HG03064 (cell line): ENCODE measurements at regions not wholly inside any gene's neighbourhood (a gene's known extent, or its start where the extent isn't known, plus 50 kb on each side); places are given as distances from the start of the nearest gene placed in this dataset.
"Not testable (repeated sequence)": the region's sequence is repeated elsewhere in the genome, so short reads cannot be mapped to it uniquely, and the experiment has no call there.

ENCODE experiments used
- ATAC-seq: cut with Tn5 transposase; IDR thresholded peaks from one replicate; pipeline ENCODE4 v1.9.1; 2021; ENCODE audit warnings: low read depth; ENCODE audit not compliant: unreplicated experiment

GRCh38 chr3:153539263-153539662 lies 377.2 kb downstream of the RAP2B start:
- no peak for ATAC-seq

GRCh38 chr3:153545471-153545870 lies 383.4 kb downstream of the RAP2B start:
- ATAC-seq, result no peak

GRCh38 chr3:153547970-153548369 lies 385.9 kb downstream of the RAP2B start:
- no peak for ATAC-seq

- ATAC-seq, result not testable (repeated sequence)
Observed at GRCh38 chr3:153549686-153550085, 387.7 kb downstream of the RAP2B start.

- ATAC-seq, result no peak
Observed at GRCh38 chr3:153551536-153552285, 389.7 kb downstream of the RAP2B start.

- no peak for ATAC-seq
Observed at GRCh38 chr3:153552887-153553604, 391.0 kb downstream of the RAP2B start.

DNA sequence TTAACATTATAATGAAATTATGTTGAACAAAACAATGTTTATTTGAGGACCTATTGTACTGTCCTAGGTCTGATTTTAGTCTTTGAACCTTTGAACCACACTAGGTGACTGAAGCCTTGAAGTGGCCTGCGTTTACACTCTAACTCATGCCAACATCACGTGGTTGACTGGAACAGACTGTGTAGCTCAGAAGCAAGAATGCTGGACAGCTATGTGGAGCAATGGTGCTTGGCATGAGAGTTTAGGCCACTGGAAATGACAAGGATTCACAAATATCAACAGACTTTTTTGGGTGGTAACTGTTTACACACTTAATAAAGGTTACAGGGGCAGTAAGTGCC lies 391.5 kb downstream of the RAP2B start:
- no peak for ATAC-seq

DNA sequence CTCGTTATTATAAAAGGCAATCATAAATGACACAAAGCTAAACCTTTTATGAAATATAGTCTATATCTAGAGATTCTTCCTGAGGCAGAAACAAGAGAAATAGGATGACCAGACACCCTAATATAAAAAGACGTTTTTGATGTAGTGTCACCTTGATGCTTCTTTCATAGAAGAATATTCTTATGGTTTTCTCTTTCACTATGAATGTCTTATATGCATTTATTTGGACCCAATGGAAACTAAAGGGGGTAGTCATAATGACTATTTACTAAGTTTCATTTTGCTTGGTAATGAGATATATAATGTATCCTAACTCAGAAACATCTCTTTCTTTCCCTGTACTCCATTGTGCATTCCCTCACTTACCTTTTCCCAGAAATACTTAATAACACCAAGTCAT lies 393.9 kb downstream of the RAP2B start:
- ATAC-seq, result no peak

GRCh38 chr3:153559366-153559765 lies 397.3 kb downstream of the RAP2B start:
- ATAC-seq, result not testable (repeated sequence)

DNA sequence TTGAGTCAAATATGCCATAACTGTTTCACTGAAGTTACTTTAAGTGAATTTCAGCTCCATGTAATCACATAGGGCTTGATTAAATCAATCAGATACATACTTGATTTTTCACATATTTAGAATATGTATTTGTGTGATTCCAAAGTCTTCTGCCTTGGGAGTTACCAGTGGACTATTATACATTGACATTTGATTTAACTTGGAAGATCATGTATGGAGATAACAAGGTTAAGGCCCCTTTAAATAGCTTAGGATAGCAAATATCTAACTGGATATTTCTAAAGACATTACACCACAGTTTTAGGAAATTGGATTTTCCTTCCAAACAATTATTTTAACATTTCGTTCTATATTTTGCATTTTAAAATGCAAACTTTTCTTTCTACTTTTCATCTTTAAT lies 405.0 kb downstream of the RAP2B start:
- no peak for ATAC-seq

- ATAC-seq, result no peak
Observed at GRCh38 chr3:153567556-153567955, 405.5 kb downstream of the RAP2B start.

GRCh38 chr3:153570481-153570880 lies 408.5 kb downstream of the RAP2B start:
- ATAC-seq, result not testable (repeated sequence)

DNA sequence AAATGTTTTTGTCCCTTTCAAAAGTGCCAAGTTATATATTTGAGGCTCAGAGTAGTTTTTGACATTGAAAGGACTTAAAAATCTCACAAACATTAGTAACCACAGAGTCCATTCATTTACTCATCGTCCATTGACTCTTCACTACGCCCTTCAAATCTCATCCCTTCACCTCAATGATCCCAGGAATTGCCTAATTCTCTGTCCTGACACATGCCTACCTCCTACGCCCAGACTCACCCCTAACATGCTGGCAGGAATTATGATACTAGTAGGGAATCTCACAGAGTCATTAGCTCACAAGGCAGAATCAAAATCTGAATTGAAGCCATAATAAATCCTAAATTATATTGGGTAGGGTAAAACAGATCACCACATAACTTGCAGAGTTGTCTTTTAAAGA lies 410.1 kb downstream of the RAP2B start:
- ATAC-seq, result no peak

DNA sequence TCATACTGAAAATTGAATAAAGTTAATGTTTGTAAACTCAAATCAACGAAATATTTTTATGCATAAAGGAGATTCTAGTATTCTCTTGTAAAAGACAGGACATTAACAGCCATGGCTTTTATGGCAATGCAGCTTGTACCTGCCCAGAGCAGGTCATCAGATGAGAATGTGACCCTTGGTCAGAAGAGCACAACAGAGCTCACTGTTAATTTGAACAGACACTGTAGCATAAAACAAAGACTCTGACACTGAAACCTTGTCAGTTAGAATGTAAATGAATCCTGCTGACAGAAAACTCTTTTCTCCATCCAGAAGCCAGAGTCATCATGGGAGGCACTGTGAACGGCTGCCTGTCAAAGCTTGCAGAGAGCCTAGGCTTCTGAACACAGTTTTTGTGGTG lies 410.6 kb downstream of the RAP2B start:
- no peak for ATAC-seq

DNA sequence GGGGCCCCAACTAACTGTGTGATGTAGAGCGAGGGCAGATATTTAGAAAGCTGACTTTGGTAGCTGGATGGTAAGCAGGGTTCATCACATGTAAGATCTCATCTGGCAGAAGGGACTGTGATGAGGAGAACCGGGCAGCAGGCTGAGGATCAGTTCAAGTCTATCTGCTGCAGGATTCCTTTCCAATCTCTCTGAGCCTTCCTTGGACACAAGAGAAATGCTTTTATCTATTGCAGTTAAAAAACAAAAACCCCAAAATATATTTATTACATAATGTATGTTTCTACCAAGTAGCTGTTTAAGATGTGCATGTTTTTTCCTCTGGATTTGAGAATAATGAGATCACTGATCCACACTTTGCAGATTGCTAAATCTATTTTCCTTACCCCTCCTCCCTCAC lies 411.5 kb downstream of the RAP2B start:
- ATAC-seq, result no peak

DNA sequence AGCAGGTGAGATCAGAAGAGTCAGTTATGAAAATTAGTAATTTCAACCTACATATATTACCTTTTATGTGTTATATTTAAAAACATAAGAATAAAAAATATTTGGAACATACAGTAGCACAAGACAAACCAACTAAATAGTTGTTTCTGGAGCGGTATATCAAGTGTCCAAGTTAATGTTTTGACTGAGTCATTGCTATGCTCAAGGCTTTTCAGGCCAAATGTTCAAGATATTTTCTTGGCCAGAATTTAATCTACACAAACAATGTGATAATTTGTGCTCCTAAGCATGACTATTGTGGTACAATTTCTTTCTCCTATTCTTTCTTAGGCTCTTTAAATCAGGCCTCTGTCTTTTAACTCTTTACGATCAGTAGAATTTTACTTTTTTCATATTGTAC lies 412.4 kb downstream of the RAP2B start:
- no peak for ATAC-seq

- no peak for ATAC-seq
Observed at GRCh38 chr3:153577059-153577736, 415.2 kb downstream of the RAP2B start.

DNA sequence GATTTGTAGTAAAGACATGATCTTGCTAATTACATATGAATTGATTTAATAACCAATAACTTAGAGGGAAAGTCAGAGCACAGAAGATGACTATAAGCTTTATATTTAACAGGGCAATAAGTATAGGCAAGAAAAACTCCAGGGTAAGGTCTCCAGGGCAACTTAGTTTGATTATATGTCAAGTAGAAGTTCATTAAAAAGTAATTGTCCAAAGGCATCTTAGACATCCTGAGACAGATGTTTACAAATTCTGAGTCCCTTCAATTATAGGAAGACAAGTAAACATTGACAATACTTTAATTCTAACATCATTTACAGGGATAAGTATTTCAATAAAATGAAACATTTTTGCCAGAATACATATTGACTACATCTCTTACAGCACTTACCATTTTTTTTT lies 416.0 kb downstream of the RAP2B start:
- ATAC-seq, result no peak

DNA sequence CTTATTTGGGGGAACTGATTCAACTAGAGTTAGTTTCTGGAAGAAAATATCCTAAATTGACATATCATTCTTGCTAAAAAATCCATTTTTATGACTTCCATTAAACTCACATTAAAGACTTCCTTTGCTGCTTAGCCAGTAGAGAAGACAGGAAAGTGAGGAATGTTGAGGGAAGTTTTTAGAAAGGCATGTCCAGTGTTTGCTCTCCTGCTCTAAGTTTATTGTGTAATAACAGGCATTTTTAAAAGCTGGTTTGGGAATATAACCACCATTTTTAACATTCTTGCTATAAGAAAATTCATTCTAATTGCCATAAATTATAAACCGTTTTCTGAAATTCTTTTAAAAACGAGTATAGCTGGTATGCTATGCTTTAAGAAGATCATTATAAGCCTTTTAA lies 428.0 kb downstream of the RAP2B start:
- ATAC-seq, result no peak

DNA sequence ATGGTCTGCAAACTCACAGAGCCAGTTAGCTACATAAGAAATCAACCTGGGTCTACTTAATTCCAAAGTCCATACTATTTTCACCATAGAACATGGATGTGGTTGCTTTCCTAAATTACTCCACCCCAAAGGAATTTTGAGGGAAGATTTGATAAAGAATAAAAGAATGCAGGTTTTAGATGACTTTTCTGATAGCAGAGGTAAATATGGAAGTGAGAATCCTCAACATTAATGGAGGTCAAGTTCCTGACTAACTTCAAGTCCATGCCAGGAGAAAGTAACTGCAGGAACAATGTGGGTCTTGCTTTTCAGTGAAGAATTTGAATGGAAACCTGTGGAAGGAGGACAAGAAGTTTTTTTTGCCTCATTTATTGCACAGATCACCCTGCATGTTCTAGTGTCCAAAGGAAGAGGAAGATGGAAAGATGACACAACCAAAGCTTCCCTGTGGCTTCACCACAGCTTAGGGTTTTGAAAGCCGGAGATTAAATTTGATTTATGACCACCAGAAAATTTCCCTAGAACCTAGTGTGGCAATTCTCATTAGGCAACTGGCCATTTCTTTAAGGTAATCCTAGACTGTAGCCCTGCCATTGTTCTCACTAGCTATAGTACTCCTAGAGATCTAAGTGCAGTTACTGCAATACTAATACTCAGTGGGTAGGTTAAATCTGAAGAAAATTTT lies 429.7 kb downstream of the RAP2B start:
- ATAC-seq, result no peak

GRCh38 chr3:153595186-153595815 lies 433.3 kb downstream of the RAP2B start:
- ATAC-seq, result no peak
